ENCODE measurements at regions not wholly inside any gene's neighbourhood (a gene's known extent, or its start where the extent isn't known, plus 50 kb on each side); places are given as distances from the start of the nearest gene placed in this dataset.

DNA sequence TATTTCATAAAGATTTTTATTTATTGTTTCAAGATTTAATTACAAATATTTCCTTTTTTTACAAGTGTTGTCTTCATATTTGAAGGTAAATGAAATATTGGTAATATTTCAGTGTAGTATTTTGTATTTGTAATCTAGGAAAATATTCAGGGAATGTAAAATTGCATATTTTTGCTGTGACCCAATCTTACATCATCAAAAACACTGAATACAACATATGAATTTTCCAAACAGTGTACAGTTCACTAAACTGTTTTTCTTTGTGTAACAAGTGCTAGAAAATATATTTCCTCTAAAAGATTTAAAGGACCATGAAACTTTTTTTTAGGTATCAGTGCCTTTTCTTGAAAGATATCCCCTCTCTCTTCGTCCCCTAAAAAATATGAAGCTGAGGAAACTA is 251.9 kb upstream of the KCND2 start (continued):
- no peak for TF ChIP-seq CSDC2 (CRISPR knock-in tag; IDR thresholded peaks at IDR 0.05)
- TF ChIP-seq ARNTL (CRISPR knock-in tag; IDR thresholded peaks at IDR 0.05; ENCODE audit: borderline replicate concordance, low read depth): no peak
- TF ChIP-seq OSR1 (CRISPR knock-in tag; IDR thresholded peaks at IDR 0.05): no peak
- TF ChIP-seq ZNF70 (CRISPR knock-in tag; IDR thresholded peaks at IDR 0.05): no peak
- TF ChIP-seq ISL1 (CRISPR knock-in tag; IDR thresholded peaks at IDR 0.05): no peak

DNA sequence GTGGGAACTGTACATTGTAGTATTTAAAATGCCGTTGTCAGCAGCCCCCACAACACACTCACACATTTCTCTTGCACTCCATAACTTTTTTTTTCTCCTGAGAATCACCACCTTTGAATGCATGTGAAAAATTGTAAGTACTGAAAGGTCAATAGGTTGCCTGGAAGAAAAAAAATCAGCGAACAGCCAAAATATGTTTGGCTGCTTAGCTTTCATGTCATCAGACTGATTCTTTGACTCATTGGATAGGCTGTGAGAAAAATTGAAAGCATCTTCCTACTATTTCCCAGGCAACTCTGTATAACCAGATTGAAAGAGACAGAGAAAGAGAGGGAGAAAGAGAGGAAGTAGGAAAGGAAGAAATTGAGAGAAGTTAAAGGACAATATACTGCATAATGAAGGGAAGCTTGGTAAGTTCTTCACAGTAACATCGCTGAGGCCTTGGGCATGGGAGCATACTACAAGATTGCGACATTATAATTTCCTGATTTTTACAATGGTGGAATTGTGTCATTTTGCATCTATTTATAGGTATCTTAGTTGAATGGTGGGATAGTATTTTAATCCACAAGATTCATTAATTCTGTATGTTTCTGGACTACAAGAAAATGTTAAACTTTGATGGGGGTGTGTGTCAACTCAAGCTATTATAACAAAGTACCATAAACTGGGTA is 249.3 kb upstream of the KCND2 start:
- ATAC-seq: no peak
- no peak for TF ChIP-seq TOX (CRISPR knock-in tag; IDR thresholded peaks at IDR 0.05; ENCODE audit: borderline replicate concordance)

- no peak for ATAC-seq
- TF ChIP-seq ZFP3 (CRISPR knock-in tag; IDR thresholded peaks at IDR 0.05): no peak
- no peak for TF ChIP-seq PPARA (CRISPR knock-in tag; IDR thresholded peaks at IDR 0.05; ENCODE audit: borderline replicate concordance)
- no peak for TF ChIP-seq ZNF70 (CRISPR knock-in tag; IDR thresholded peaks at IDR 0.05)
- no peak for TF ChIP-seq ZNF8 (CRISPR knock-in tag; IDR thresholded peaks at IDR 0.05)
- TF ChIP-seq BACH2 (CRISPR knock-in tag; IDR thresholded peaks at IDR 0.05; ENCODE audit: borderline replicate concordance): no peak
- no peak for TF ChIP-seq TCF4 (CRISPR knock-in tag; IDR thresholded peaks at IDR 0.05; ENCODE audit: borderline replicate concordance)
- TF ChIP-seq CSRNP3 (CRISPR knock-in tag; IDR thresholded peaks at IDR 0.05): no peak
Measured at GRCh38 chr7:120028636-120029035, 244.3 kb upstream of the KCND2 start.

- TF ChIP-seq, protein P1, sequence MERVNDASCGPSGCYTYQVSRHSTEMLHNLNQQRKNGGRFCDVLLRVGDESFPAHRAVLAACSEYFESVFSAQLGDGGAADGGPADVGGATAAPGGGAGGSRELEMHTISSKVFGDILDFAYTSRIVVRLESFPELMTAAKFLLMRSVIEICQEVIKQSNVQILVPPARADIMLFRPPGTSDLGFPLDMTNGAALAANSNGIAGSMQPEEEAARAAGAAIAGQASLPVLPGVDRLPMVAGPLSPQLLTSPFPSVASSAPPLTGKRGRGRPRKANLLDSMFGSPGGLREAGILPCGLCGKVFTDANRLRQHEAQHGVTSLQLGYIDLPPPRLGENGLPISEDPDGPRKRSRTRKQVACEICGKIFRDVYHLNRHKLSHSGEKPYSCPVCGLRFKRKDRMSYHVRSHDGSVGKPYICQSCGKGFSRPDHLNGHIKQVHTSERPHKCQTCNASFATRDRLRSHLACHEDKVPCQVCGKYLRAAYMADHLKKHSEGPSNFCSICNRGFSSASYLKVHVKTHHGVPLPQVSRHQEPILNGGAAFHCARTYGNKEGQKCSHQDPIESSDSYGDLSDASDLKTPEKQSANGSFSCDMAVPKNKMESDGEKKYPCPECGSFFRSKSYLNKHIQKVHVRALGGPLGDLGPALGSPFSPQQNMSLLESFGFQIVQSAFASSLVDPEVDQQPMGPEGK (CRISPR knock-in tag; IDR thresholded peaks at IDR 0.05; ENCODE audit: borderline replicate concordance): no peak
- TF ChIP-seq TCF4 (CRISPR knock-in tag; IDR thresholded peaks at IDR 0.05; ENCODE audit: borderline replicate concordance): no peak
- no peak for TF ChIP-seq SNAI2 (CRISPR knock-in tag; IDR thresholded peaks at IDR 0.05)
- no peak for TF ChIP-seq ARNTL (CRISPR knock-in tag; IDR thresholded peaks at IDR 0.05; ENCODE audit: borderline replicate concordance, low read depth)
- no peak for TF ChIP-seq GLIS3 (CRISPR knock-in tag; IDR thresholded peaks at IDR 0.05)
- no peak for TF ChIP-seq CSRNP3 (CRISPR knock-in tag; IDR thresholded peaks at IDR 0.05)
- TF ChIP-seq PPARA (CRISPR knock-in tag; IDR thresholded peaks at IDR 0.05; ENCODE audit: borderline replicate concordance): no peak
- TF ChIP-seq OSR1 (CRISPR knock-in tag; IDR thresholded peaks at IDR 0.05): no peak
- TF ChIP-seq ISL1 (CRISPR knock-in tag; IDR thresholded peaks at IDR 0.05): no peak
- TF ChIP-seq, protein P2, sequence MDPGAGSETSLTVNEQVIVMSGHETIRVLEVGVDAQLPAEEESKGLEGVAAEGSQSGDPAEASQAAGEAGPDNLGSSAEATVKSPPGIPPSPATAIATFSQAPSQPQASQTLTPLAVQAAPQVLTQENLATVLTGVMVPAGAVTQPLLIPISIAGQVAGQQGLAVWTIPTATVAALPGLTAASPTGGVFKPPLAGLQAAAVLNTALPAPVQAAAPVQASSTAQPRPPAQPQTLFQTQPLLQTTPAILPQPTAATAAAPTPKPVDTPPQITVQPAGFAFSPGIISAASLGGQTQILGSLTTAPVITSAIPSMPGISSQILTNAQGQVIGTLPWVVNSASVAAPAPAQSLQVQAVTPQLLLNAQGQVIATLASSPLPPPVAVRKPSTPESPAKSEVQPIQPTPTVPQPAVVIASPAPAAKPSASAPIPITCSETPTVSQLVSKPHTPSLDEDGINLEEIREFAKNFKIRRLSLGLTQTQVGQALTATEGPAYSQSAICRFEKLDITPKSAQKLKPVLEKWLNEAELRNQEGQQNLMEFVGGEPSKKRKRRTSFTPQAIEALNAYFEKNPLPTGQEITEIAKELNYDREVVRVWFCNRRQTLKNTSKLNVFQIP (CRISPR knock-in tag; IDR thresholded peaks at IDR 0.05; ENCODE audit: borderline replicate concordance, low read depth): no peak
- no peak for TF ChIP-seq ZNF565 (CRISPR knock-in tag; conservative IDR thresholded peaks at IDR 0.05; ENCODE audit: low read depth)
- TF ChIP-seq ZNF8 (CRISPR knock-in tag; IDR thresholded peaks at IDR 0.05): no peak
- no peak for ATAC-seq
Measured at GRCh38 chr7:120030876-120031275, 242.1 kb upstream of the KCND2 start.

- no peak for TF ChIP-seq CSDC2 (CRISPR knock-in tag; IDR thresholded peaks at IDR 0.05)
- no peak for TF ChIP-seq OSR1 (CRISPR knock-in tag; IDR thresholded peaks at IDR 0.05)
- no peak for TF ChIP-seq BACH2 (CRISPR knock-in tag; IDR thresholded peaks at IDR 0.05; ENCODE audit: borderline replicate concordance)
- TF ChIP-seq ZFP30 (CRISPR knock-in tag; IDR thresholded peaks at IDR 0.05): no peak
- TF ChIP-seq ARNTL (CRISPR knock-in tag; IDR thresholded peaks at IDR 0.05; ENCODE audit: borderline replicate concordance, low read depth): no peak
- ATAC-seq: peak; percentile 99
Measured at GRCh38 chr7:120033114-120033513, 239.9 kb upstream of the KCND2 start.

Measured in SK-N-SH treated with all-trans-retinoic acid at 6 μM for 48 hours (cell line).